Epithelial cell of esophagus (primary cell): ENCODE measurements at regions not wholly inside any gene's neighbourhood (a gene's known extent, or its start where the extent isn't known, plus 50 kb on each side); places are given as distances from the start of the nearest gene placed in this dataset.

Source experiments
- DNase-seq: peaks from one replicate; pipeline ENCODE4 v3.0.0; 2010; ENCODE audit warnings: low read depth
- H3K4me3 ChIP-seq: 2 replicates; pipeline ENCODE4 v1.5.1; 2011; ENCODE audit warnings: mild to moderate bottlenecking, low read length, control low read depth
- CTCF ChIP-seq: IDR thresholded peaks from 2 replicates; pipeline ENCODE4 v1.5.1; 2011; ENCODE audit warnings: low read depth, mild to moderate bottlenecking, low read length, control low read depth, inconsistent platforms; ENCODE audit not compliant: insufficient read depth; ENCODE audit errors: missing control alignments

DNA sequence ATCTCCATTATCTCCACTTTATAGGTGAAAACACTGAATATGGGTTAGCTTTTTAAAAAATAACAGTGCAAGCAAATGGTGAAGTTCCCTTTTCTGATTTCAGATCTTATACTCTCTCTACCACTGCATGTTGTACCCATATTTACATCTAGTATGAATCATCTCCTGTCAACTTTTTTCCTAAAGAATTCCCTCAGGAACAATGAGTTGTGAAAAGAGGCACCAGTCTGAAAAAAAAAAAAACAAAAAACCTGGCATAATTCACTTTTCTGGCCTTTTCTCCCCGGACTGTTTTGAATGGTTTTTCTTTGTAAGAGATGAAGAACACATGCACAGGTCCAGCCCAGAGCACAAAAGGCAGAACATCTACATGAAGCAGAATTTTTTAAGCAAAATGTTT is 596.0 kb downstream of the COL12A1 start:
- no peak overlapping the region for H3K4me3 ChIP-seq
- DNase-seq = no peak
- no peak for TF ChIP-seq CTCF

GRCh38 chr6:74607934-74608333 is 597.9 kb downstream of the COL12A1 start:
- H3K4me3 ChIP-seq = no peak overlapping the region
- TF ChIP-seq CTCF = no peak
- DNase-seq = no peak

- TF ChIP-seq CTCF = no peak
- DNase-seq = no peak
- no peak overlapping the region for H3K4me3 ChIP-seq
These were observed 598.4 kb downstream of the COL12A1 start for GRCh38 chr6:74607468-74607867.

GRCh38 chr6:74606582-74607071 is 599.2 kb downstream of the COL12A1 start:
- TF ChIP-seq CTCF = no peak
- DNase-seq = peak; percentile 86
- no peak overlapping the region for H3K4me3 ChIP-seq

DNA sequence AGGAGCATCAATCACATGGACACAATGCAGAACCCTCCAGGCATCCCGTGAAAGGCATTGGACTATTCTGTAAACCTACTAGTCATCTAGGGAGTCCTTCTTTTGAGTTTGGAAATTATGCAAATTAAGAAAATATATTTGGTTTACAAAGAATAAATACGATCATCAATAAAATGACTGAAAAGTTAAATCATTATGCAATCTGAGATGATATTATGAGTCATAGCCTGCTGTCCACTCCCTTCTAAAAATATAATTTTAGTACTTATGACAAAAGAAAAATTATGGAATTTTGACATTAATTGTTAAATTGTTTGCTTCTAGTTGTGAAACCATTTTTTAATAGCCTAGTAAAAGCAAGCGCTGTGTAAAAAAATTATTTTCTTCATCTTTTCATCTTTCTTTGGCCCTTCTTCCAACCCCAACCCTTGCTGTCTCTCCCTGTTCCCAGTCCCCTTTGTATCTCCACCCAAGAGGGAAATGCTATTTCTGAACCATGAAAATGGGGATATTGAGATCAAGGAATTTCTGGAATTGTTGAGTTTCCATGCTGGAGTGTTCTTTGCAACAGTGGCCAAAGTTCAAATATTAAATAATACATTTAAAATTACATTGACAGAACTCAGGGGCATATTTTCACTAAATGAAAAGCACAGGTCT is 599.8 kb downstream of the COL12A1 start:
- TF ChIP-seq CTCF = no peak
- no peak overlapping the region for H3K4me3 ChIP-seq
- DNase-seq = no peak

DNA sequence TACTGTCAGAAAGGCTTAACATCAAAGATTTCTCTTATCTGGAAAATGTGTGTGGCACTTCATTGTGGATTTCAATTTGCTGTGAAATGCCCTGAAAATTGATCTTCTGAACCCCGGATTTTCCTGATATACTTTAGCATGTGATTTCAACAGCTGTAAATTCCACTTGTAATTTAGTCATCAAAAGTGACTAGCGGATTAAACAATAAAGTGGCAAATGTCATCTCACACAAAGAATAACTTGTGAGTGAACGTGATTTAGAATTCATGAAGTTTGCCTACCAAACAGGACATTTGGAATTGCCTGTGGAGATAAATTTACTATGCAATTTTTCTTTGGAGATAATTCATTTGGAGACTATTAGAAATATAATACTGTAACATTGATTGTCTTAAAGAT is 601.6 kb downstream of the COL12A1 start:
- no peak for TF ChIP-seq CTCF
- H3K4me3 ChIP-seq = no peak overlapping the region
- DNase-seq = no peak
